ENCODE measurements at regions not wholly inside any gene's neighbourhood (a gene's known extent, or its start where the extent isn't known, plus 50 kb on each side); places are given as distances from the start of the nearest gene placed in this dataset.

DNA sequence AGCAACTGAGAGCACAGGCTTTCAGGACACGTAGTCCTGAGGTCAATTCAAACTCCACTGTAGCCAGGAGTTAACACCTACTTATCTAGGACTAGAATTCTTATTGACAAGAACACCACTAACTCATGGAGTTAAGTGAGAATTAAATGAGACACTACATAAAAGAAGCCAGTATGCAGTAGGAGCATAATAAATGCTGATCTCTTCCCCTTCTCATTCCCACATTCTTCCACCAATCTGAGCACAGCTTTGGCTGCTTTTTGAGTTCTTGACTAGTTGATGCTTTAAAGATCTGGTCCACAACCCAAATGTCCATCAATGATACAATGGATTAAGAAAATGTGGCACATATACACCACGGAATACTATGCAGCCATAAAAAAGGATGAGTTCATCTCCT lies 55.2 kb downstream of the TTC32 start:
- no peak for TF ChIP-seq CTCF (IDR thresholded peaks at IDR 0.05; ENCODE audit: insufficient read depth, low read length, poor library complexity, severe bottlenecking)
- Histone ChIP-seq H3K27me3 (replicated peaks; ENCODE audit: control insufficient read depth, insufficient read depth, low read length) (no peaks in the 10 kb centered on the region; the same call in none of the 2 replicates), H3K36me3 (ENCODE audit: control insufficient read depth, insufficient read depth, low read length) (no peaks in the 10 kb centered on the region), H3K4me3 (replicated peaks; ENCODE audit: low read depth, low read length) (no peak overlapping the region)
- no peak for DNase-seq (ENCODE audit: extremely low read depth, insufficient read length)

DNA sequence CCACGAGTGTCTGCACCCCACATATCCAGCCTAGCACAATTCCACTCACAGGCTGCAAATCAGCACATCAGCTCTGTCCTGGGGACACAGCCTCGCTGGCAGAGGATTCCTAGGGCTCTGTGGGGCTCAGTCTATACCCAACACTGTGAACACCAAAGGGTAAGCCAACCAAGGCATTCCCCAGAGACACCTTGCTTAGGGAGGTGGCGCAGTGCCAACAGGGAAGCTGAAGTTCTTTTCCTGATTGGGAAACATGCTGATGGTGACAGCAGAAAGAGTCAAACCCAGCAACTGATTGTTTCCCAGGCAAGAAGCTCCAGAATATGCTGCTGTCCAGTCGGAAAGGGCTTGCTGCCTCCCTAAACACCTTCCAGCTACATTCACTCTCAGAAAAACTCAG lies 55.8 kb downstream of the TTC32 start:
- no peak for TF ChIP-seq CTCF (IDR thresholded peaks at IDR 0.05; ENCODE audit: insufficient read depth, low read length, poor library complexity, severe bottlenecking)
- no peak for DNase-seq (ENCODE audit: extremely low read depth, insufficient read length)
- no peaks in the 10 kb centered on the region; the same call in none of the 2 replicates for H3K27me3 ChIP-seq (replicated peaks; ENCODE audit: control insufficient read depth, insufficient read depth, low read length)

GRCh38 chr2:19845323-19845920 lies 56.4 kb downstream of the TTC32 start:
- Histone ChIP-seq H3K36me3 (ENCODE audit: control insufficient read depth, insufficient read depth, low read length) (no peaks in the 10 kb centered on the region), H3K27me3 (replicated peaks; ENCODE audit: control insufficient read depth, insufficient read depth, low read length) (no peaks in the 10 kb centered on the region; the same call in none of the 2 replicates), H3K4me3 (replicated peaks; ENCODE audit: low read depth, low read length) (no peak overlapping the region)
- no peak for TF ChIP-seq CTCF (IDR thresholded peaks at IDR 0.05; ENCODE audit: insufficient read depth, low read length, poor library complexity, severe bottlenecking)
- DNase-seq (ENCODE audit: extremely low read depth, insufficient read length): no peak

More for the DNA sequence above, 55.8 kb downstream of the TTC32 start:
- Histone ChIP-seq H3K36me3 (ENCODE audit: control insufficient read depth, insufficient read depth, low read length) (no peaks in the 10 kb centered on the region), H3K4me3 (replicated peaks; ENCODE audit: low read depth, low read length) (no peak overlapping the region)

DNA sequence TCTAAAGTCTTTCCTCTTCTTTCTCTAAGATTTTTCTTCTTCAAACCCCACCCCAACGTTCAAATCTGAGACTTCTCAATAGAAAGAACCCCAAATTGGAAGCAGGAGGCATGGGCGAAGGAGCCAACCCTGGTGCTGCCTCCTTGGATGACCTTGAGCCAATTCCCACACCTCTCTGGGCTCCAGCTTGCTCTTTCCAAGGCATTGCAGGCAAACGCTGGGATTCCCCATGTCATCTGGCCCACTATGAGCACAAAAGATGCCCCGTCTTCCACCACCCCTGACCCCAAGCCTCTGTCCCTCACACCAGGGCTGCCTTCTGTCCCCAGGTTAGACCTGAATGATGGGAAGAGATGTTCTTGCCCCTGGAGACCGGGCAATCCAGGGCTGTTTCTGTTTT lies 57.0 kb downstream of the TTC32 start:
- Histone ChIP-seq H3K36me3 (ENCODE audit: control insufficient read depth, insufficient read depth, low read length) (no peaks in the 10 kb centered on the region), H3K4me3 (replicated peaks; ENCODE audit: low read depth, low read length) (no peak overlapping the region), H3K27me3 (replicated peaks; ENCODE audit: control insufficient read depth, insufficient read depth, low read length) (no peaks in the 10 kb centered on the region; the same call in none of the 2 replicates)
- TF ChIP-seq CTCF (IDR thresholded peaks at IDR 0.05; ENCODE audit: insufficient read depth, low read length, poor library complexity, severe bottlenecking): no peak
- DNase-seq (ENCODE audit: extremely low read depth, insufficient read length): no peak

GRCh38 chr2:19843992-19844515 lies 57.7 kb downstream of the TTC32 start:
- no peak for TF ChIP-seq CTCF (IDR thresholded peaks at IDR 0.05; ENCODE audit: insufficient read depth, low read length, poor library complexity, severe bottlenecking)
- H3K4me3 ChIP-seq (replicated peaks; ENCODE audit: low read depth, low read length): no peak overlapping the region

More at GRCh38 chr2:19843992-19844515, 57.7 kb downstream of the TTC32 start:
- Histone ChIP-seq H3K36me3 (ENCODE audit: control insufficient read depth, insufficient read depth, low read length) (no peaks in the 10 kb centered on the region), H3K27me3 (replicated peaks; ENCODE audit: control insufficient read depth, insufficient read depth, low read length) (peaks cover 2% of the 10 kb centered on the region)
- no peak for DNase-seq (ENCODE audit: extremely low read depth, insufficient read length)
